ENCODE measurements at regions not wholly inside any gene's neighbourhood (a gene's known extent, or its start where the extent isn't known, plus 50 kb on each side); places are given as distances from the start of the nearest gene placed in this dataset.

DNA sequence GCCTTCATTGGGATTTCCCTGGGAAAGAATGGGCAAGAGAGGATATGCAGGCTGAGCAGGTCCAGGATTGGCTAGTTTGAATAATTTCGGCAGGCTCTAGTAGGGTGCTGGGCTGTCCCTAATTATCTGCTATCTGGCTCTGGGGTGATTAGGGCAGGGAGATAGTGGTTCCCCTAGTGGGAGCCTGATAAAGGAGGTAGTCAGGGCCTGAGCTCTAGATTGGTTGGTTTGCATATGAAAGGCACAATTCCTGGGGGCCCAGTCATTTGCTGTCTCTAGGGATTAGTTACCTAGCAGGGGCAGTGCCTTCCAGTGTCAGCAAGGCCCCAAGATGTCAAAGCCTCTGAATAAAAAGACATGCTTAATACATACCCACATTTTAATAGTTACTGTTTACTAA lies 690.1 kb upstream of the KLHL29 start:
- TF ChIP-seq, protein P1, sequence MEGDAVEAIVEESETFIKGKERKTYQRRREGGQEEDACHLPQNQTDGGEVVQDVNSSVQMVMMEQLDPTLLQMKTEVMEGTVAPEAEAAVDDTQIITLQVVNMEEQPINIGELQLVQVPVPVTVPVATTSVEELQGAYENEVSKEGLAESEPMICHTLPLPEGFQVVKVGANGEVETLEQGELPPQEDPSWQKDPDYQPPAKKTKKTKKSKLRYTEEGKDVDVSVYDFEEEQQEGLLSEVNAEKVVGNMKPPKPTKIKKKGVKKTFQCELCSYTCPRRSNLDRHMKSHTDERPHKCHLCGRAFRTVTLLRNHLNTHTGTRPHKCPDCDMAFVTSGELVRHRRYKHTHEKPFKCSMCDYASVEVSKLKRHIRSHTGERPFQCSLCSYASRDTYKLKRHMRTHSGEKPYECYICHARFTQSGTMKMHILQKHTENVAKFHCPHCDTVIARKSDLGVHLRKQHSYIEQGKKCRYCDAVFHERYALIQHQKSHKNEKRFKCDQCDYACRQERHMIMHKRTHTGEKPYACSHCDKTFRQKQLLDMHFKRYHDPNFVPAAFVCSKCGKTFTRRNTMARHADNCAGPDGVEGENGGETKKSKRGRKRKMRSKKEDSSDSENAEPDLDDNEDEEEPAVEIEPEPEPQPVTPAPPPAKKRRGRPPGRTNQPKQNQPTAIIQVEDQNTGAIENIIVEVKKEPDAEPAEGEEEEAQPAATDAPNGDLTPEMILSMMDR (IDR thresholded peaks at IDR 0.05): peak; percentile 23
- no peak for TF ChIP-seq EZH2phosphoT487 (IDR thresholded peaks at IDR 0.05)
